Thyroid gland (tissue), 4 donors: ENCODE measurements at regions not wholly inside any gene's neighbourhood (a gene's known extent, or its start where the extent isn't known, plus 50 kb on each side); places are given as distances from the start of the nearest gene placed in this dataset.

Experiments
- DNase-seq, 2 donors: peaks; one replicate each; pipeline ENCODE4 v3.0.0-alpha.2; 2019
- H3K27ac ChIP-seq, 3 donors: fragments of 200-600 bp; sonication (generic); 1 replicate in 2 of 3; 2 replicates in 1 of 3; pipeline ENCODE4 v1.5.1; 2016 to 2019; ENCODE audit warnings: mild to moderate bottlenecking in 1 of 3, moderate library complexity in 1 of 3
- H3K27me3 ChIP-seq: fragments of 200-600 bp; sonication (generic); one replicate; pipeline ENCODE4 v1.5.1; 2019
- H3K36me3 ChIP-seq, 2 donors: fragments of 200-600 bp; sonication (generic); one replicate each; pipeline ENCODE4 v1.5.1; 2016 to 2019
- H3K4me1 ChIP-seq, 2 donors: fragments of 200-600 bp; sonication (generic); one replicate each; pipeline ENCODE4 v1.5.1; 2017 to 2019
- H3K4me3 ChIP-seq, 3 donors: fragments of 200-600 bp; sonication (generic); replicated peaks in 1 of 3; 1 replicate in 2 of 3; 2 replicates in 1 of 3; pipeline ENCODE4 v1.5.1; 2016; ENCODE audit warnings: mild to moderate bottlenecking in 1 of 3
- H3K9me3 ChIP-seq: fragments of 200-600 bp; sonication (generic); one replicate; pipeline ENCODE4 v1.5.1; 2017
- CTCF ChIP-seq, 6 experiments: fragments of 200-600 bp in 3 of 6; fragments of 450-650 bp in 3 of 6; sonication (generic) in 3 of 6; IDR thresholded peaks; one replicate each; pipeline ENCODE4 v1.5.1; 2016 to 2019; ENCODE audit warnings: antibody characterized with exemption in 6 of 6, mild to moderate bottlenecking in 2 of 6, inconsistent platforms in 1 of 6, moderate library complexity in 1 of 6
- POLR2A ChIP-seq, 2 donors: fragments of 450-650 bp; IDR thresholded peaks; one replicate each; pipeline ENCODE4 v1.6.1; 2017; ENCODE audit warnings: antibody characterized with exemption in 2 of 2, mild to moderate bottlenecking in 2 of 2, moderate library complexity in 1 of 2
- WGBS, 2 donors: methylation state at CpG; one replicate each; pipeline ENCODE4 v1.1.5; 2017; 5-methylcytosine and 5-hydroxymethylcytosine counted together
- intact Hi-C: fragments of 100-400 bp; cut with DNase I; formaldehyde crosslinking; loops from one replicate; pipeline ENCODE4 v1.15.1; 2023

GRCh38 chr6:163840880-163841279 is 426.4 kb downstream of the QKI start:
- DNase-seq = no peak
- no peaks in the 10 kb centered on the region for H3K4me1 ChIP-seq
- intact Hi-C loops = no loop called here
- no peaks in the 10 kb centered on the region for H3K36me3 ChIP-seq
- no peak overlapping the region for H3K27ac ChIP-seq
- H3K4me3 ChIP-seq = no peak overlapping the region
- no peaks in the 10 kb centered on the region for H3K27me3 ChIP-seq
- no peaks in the 10 kb centered on the region for H3K9me3 ChIP-seq
- no peak for TF ChIP-seq CTCF (IDR thresholded peaks at IDR 0.05)
- no peak for TF ChIP-seq POLR2A (IDR thresholded peaks at IDR 0.05)
- WGBS, 2 donors = 78 to 83% methylated on average over 3 of the region's 3 CpGs

GRCh38 chr6:163839296-163839695 is 424.8 kb downstream of the QKI start:
- no peak for DNase-seq
- WGBS, 2 donors = 92 to 93% methylated on average over 5 of the region's 5 CpGs
- TF ChIP-seq POLR2A (IDR thresholded peaks at IDR 0.05) (no peak), CTCF (IDR thresholded peaks at IDR 0.05) (no peak)
- Histone ChIP-seq H3K36me3 (no peaks in the 10 kb centered on the region), H3K9me3 (no peaks in the 10 kb centered on the region), H3K27me3 (no peaks in the 10 kb centered on the region), H3K27ac (no peak overlapping the region), H3K4me3 (no peak overlapping the region), H3K4me1 (no peaks in the 10 kb centered on the region)
- intact Hi-C loops = no loop called here

- no peak overlapping the region for H3K27ac ChIP-seq
- H3K9me3 ChIP-seq = no peaks in the 10 kb centered on the region
- H3K27me3 ChIP-seq = no peaks in the 10 kb centered on the region
- WGBS, 2 donors = 42 to 47% methylated on average over 17 of the region's 17 CpGs
- no peaks in the 10 kb centered on the region for H3K36me3 ChIP-seq
- no peak for DNase-seq
- intact Hi-C loops = no loop called here
- no peaks in the 10 kb centered on the region for H3K4me1 ChIP-seq
- no peak overlapping the region for H3K4me3 ChIP-seq
- TF ChIP-seq CTCF (IDR thresholded peaks at IDR 0.05) = no peak
- TF ChIP-seq POLR2A (IDR thresholded peaks at IDR 0.05) = no peak
These were observed 423.3 kb downstream of the QKI start for GRCh38 chr6:163837691-163838431.

GRCh38 chr6:163836876-163837690 is 422.6 kb downstream of the QKI start:
- H3K36me3 ChIP-seq = no peaks in the 10 kb centered on the region
- no peak overlapping the region for H3K27ac ChIP-seq
- TF ChIP-seq CTCF (IDR thresholded peaks at IDR 0.05) = no peak
- no peak for TF ChIP-seq POLR2A (IDR thresholded peaks at IDR 0.05)
- DNase-seq = no peak
- intact Hi-C loops = no loop called here
- no peaks in the 10 kb centered on the region for H3K4me1 ChIP-seq
- H3K4me3 ChIP-seq = no peak overlapping the region
- no peaks in the 10 kb centered on the region for H3K27me3 ChIP-seq
- 76 to 78% methylated on average over 8 of the region's 8 CpGs for WGBS, 2 donors
- H3K9me3 ChIP-seq = no peaks in the 10 kb centered on the region
